ENCODE measurements at regions not wholly inside any gene's neighbourhood (a gene's known extent, or its start where the extent isn't known, plus 50 kb on each side); places are given as distances from the start of the nearest gene placed in this dataset.

DNA sequence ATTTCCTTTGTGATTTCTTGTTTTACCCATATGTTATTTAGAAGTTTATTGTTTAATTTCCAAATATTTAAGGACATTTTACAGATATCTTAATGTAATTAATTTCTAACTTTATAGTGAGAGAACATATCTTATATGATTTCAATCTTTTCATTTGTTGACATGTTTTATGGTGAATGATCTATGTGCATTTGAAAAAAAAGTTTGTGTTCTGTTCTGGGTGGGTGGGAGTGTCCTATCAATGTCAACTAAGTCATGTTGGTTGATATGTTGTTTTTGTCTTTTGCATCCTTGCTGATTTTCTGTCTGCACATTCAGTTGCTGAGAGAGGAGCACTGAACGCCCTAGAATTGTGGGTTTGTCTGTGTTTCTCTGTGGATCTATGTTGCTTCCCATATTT, 50.3 kb upstream of the CBFA2T3 start:
- CTCF ChIA-PET: no interaction called here

DNA sequence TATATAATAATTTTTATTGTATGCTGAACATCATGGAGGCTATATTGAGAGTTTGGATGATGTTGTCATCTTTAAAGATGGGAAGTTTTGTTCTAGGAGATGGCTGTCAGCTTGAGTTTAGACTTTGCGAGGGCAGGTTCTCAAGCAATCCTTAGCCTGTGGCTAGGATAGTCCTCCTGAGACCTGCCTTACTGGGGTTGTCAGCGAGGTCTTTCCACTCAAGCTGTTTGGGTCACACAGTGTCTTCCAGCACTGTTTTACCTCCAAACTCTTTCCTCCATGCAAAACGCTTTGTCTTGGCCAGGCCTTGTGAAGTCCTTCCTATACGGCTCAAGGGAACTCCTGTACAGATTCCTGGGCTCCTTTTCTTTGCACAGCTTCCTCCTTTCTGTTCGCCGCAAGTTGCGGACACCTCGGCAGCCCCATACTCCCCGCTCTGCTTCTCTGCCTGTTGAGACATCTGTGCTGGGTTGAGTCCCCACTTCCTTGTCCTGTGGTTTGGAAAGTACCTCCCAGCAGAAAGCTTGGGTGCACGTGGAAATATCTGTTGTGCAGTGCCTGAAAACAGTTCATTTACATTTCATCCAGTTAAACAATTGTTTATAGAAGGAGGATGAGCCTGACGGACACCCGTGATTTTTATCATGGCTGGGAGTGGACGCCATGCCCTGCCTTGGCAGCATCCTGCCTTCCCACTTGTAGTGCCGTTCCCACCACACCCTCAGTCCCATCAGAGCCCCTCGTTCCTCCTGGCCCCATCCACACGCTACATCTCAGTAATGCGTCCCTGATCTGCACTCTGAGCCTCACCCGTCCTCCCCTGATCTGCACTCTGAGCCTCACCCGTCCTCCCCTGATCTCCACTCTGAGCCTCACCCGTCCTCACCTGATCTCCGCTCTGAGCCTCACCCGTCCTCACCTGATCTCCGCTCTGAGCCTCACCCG, 55.0 kb upstream of the CBFA2T3 start:
- Histone ChIP-seq H3K27ac (ENCODE audit: low read length) (peak overlapping the region; percentile 37), H3K36me3 (ENCODE audit: control insufficient read depth in 2 of 2, extremely low read depth in 1 of 2, insufficient read depth in 1 of 2, low read length in 1 of 2) (no peaks in the 10 kb centered on the region), H3K4me3 (ENCODE audit: control insufficient read depth in 1 of 2, extremely low read depth in 1 of 2, low read length in 1 of 2) (peak overlapping the region; percentile 25 to 44), H3K27me3 (replicated peaks in 1 of 2; ENCODE audit: control insufficient read depth in 2 of 2, extremely low read depth in 1 of 2, insufficient read depth in 2 of 2, low read length in 1 of 2) (peaks cover 0 to 11% of the 10 kb centered on the region in 2 experiments), H3K9me3 (no peaks in the 10 kb centered on the region), H3K4me1 (ENCODE audit: control insufficient read depth in 1 of 2, extremely low read depth in 1 of 2, insufficient read depth in 2 of 2, low read length in 2 of 2) (peaks cover 30 to 40% of the 10 kb centered on the region in 2 experiments)
- ChIA-PET POLR2A (no interaction called here), CTCF (no interaction called here)
- ATAC-seq (replicated peaks in 1 of 4): peak; percentile 96 to 99 (median 97)
- peak overlapping the region; percentile 58 to 69 (median 66) for H3K4me3 Mint-ChIP-seq
- H3K27me3 Mint-ChIP-seq: peaks cover 0 to 4% of the 10 kb centered on the region in 2 donors
- WGBS (ENCODE audit: insufficient coverage): 29% methylated on average over 15 of the region's 24 CpGs
- peaks cover 4% of the 10 kb centered on the region for H3K36me3 Mint-ChIP-seq
- H3K9me3 Mint-ChIP-seq: peaks cover 4 to 11% (median 5%) of the 10 kb centered on the region in 3 donors
- peaks cover 37 to 52% (median 50%) of the 10 kb centered on the region in 3 donors for H3K4me1 Mint-ChIP-seq
- peak; percentile 26 to 85 (median 64) for DNase-seq
- peak overlapping the region; percentile 87 to 91 for H3K27ac Mint-ChIP-seq

More for the DNA sequence above, 50.3 kb upstream of the CBFA2T3 start:
- no peak for DNase-seq
- peaks cover 7 to 21% of the 10 kb centered on the region in 2 experiments for H3K4me1 ChIP-seq (ENCODE audit: control insufficient read depth in 1 of 2, extremely low read depth in 1 of 2, insufficient read depth in 2 of 2, low read length in 2 of 2)
- Mint-ChIP-seq H3K36me3 (peaks cover 13% of the 10 kb centered on the region), H3K27me3 (peaks cover 2 to 4% of the 10 kb centered on the region in 2 donors), H3K9me3 (peaks cover 14 to 20% (median 14%) of the 10 kb centered on the region in 3 donors), H3K27ac (no peak overlapping the region), H3K4me1 (peaks cover 22 to 34% (median 27%) of the 10 kb centered on the region in 3 donors), H3K4me3 (no peak overlapping the region)
- no peaks in the 10 kb centered on the region for H3K9me3 ChIP-seq
- peaks cover 0 to 11% of the 10 kb centered on the region in 2 experiments for H3K27me3 ChIP-seq (replicated peaks in 1 of 2; ENCODE audit: control insufficient read depth in 2 of 2, extremely low read depth in 1 of 2, insufficient read depth in 2 of 2, low read length in 1 of 2)
- no peak overlapping the region for H3K27ac ChIP-seq (ENCODE audit: low read length)
- POLR2A ChIA-PET: no interaction called here
- no peak for ATAC-seq (replicated peaks in 1 of 4)
- no peak overlapping the region for H3K4me3 ChIP-seq (ENCODE audit: control insufficient read depth in 1 of 2, extremely low read depth in 1 of 2, low read length in 1 of 2)
- no peaks in the 10 kb centered on the region for H3K36me3 ChIP-seq (ENCODE audit: control insufficient read depth in 2 of 2, extremely low read depth in 1 of 2, insufficient read depth in 1 of 2, low read length in 1 of 2)
- WGBS (ENCODE audit: insufficient coverage): 80% methylated on average over 1 of the region's 1 CpG

DNA sequence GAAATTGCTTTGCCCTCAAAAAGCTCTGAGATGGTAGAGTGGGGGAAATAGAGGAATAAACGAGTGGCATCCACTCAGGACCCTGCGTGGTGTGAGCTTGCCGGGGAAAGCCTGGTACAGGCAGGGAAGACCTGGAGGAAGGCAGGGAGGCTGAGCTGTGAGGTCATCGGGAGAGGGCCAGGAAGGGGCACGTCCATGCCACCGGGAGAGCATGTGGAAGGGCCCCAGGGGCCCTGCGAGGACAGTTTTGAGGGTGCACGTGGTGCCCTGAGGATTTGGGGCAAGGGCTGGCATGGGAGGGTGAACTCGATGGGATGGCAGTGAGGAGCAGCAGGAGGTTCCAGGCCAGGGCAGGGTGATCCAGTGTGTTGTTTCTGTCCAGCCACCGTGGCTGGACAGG, 56.3 kb upstream of the CBFA2T3 start:
- Mint-ChIP-seq H3K4me3 (peak overlapping the region in 1 of 3 donors; percentile 58), H3K9me3 (peaks cover 0 to 3% (median 0%) of the 10 kb centered on the region in 3 donors), H3K27ac (peak overlapping the region; percentile 28 to 43), H3K4me1 (peaks cover 37 to 57% (median 52%) of the 10 kb centered on the region in 3 donors), H3K27me3 (peaks cover 3 to 6% of the 10 kb centered on the region in 2 donors), H3K36me3 (no peaks in the 10 kb centered on the region)
- DNase-seq: no peak
- Histone ChIP-seq H3K4me1 (ENCODE audit: control insufficient read depth in 1 of 2, extremely low read depth in 1 of 2, insufficient read depth in 2 of 2, low read length in 2 of 2) (peaks cover 30 to 40% of the 10 kb centered on the region in 2 experiments), H3K27me3 (replicated peaks in 1 of 2; ENCODE audit: control insufficient read depth in 2 of 2, extremely low read depth in 1 of 2, insufficient read depth in 2 of 2, low read length in 1 of 2) (peaks cover 0 to 24% of the 10 kb centered on the region in 2 experiments), H3K36me3 (ENCODE audit: control insufficient read depth in 2 of 2, extremely low read depth in 1 of 2, insufficient read depth in 1 of 2, low read length in 1 of 2) (no peaks in the 10 kb centered on the region), H3K9me3 (no peaks in the 10 kb centered on the region), H3K27ac (ENCODE audit: low read length) (no peak overlapping the region), H3K4me3 (ENCODE audit: control insufficient read depth in 1 of 2, extremely low read depth in 1 of 2, low read length in 1 of 2) (no peak overlapping the region)
- ChIA-PET CTCF (no interaction called here), POLR2A (no interaction called here)
- no peak for ATAC-seq (replicated peaks in 1 of 4)
- WGBS (ENCODE audit: insufficient coverage): 92% methylated on average over 10 of the region's 10 CpGs

DNA sequence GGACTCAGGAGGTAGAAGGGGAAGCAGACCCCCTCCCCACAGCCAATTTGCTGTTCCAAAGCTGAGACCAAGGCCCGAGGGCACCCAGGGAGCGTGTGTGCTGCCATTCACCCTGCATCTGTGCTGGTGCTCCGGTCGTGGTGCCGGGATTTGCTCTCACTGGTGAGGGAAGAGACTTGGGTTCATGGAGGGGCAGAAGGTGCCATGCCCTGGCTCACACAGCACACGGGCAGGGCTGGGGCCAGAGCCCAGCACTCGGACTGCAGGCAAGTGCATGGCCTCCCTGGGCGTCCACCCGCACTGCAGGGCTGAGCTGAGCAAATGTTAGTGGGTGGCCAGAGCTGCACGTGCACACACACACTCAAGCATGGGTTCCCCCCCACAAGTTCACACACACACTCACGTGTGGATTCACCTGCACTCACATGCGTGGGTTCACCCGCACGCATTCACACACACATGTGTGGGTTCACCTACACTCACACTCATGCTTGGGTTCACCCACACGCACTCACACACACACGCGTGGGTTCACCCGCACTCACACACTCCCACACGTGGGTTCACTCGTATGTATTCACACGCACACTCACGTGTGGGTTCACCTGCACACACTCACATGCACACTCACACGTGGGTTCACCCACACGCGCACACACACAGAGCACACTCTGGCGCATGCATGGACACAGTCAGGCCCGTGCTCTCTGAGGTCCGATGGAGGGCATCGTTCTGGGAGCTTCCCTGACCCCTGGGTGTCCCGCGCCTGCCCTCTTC, 57.0 kb upstream of the CBFA2T3 start:
- peaks cover 37 to 57% (median 52%) of the 10 kb centered on the region in 3 donors for H3K4me1 Mint-ChIP-seq
- Histone ChIP-seq H3K4me1 (ENCODE audit: control insufficient read depth in 1 of 2, extremely low read depth in 1 of 2, insufficient read depth in 2 of 2, low read length in 2 of 2) (peaks cover 30 to 40% of the 10 kb centered on the region in 2 experiments), H3K36me3 (ENCODE audit: control insufficient read depth in 2 of 2, extremely low read depth in 1 of 2, insufficient read depth in 1 of 2, low read length in 1 of 2) (no peaks in the 10 kb centered on the region), H3K4me3 (ENCODE audit: control insufficient read depth in 1 of 2, extremely low read depth in 1 of 2, low read length in 1 of 2) (no peak overlapping the region), H3K27me3 (replicated peaks in 1 of 2; ENCODE audit: control insufficient read depth in 2 of 2, extremely low read depth in 1 of 2, insufficient read depth in 2 of 2, low read length in 1 of 2) (peaks cover 0 to 31% of the 10 kb centered on the region in 2 experiments), H3K9me3 (no peaks in the 10 kb centered on the region), H3K27ac (ENCODE audit: low read length) (no peak overlapping the region)
- DNase-seq (no peak), ATAC-seq (replicated peaks in 1 of 4) (no peak)
- H3K9me3 Mint-ChIP-seq: peaks cover 0 to 3% (median 0%) of the 10 kb centered on the region in 3 donors
- ChIA-PET CTCF (no interaction called here), POLR2A (no interaction called here)
- WGBS (ENCODE audit: insufficient coverage): 93% methylated on average over 31 of the region's 31 CpGs
- peak overlapping the region in 1 of 3 donors; percentile 58 for H3K4me3 Mint-ChIP-seq
- H3K36me3 Mint-ChIP-seq: no peaks in the 10 kb centered on the region
- peaks cover 3 to 6% of the 10 kb centered on the region in 2 donors for H3K27me3 Mint-ChIP-seq
- H3K27ac Mint-ChIP-seq: peak overlapping the region in 1 of 2 donors; percentile 28

DNA sequence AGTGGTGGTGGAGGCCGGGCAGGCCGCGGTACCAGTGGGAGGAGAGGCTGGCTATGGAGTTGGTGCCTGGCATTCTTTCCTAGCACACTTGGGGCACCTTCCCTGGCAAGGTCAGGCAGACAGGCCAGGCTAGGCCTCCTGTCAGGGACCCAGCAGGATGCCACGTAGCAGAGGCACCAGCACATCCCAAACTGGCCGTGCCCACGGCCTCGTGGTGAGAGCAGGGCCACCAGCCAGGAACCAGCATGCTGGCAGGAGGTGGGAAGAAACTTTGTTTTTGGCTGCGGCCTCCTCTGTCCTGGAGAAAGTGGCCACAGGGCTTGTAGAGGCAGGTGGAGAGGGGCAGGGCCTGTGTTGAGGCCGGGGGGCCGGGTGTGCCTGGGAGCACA, 57.6 kb upstream of the CBFA2T3 start:
- ATAC-seq (replicated peaks in 1 of 4) (no peak), DNase-seq (no peak)
- ChIA-PET POLR2A (no interaction called here), CTCF (no interaction called here)
- Mint-ChIP-seq H3K36me3 (no peaks in the 10 kb centered on the region), H3K9me3 (peaks cover 0 to 3% (median 0%) of the 10 kb centered on the region in 3 donors), H3K4me3 (peak overlapping the region in 1 of 3 donors; percentile 58), H3K27ac (no peak overlapping the region), H3K4me1 (peaks cover 37 to 57% (median 52%) of the 10 kb centered on the region in 3 donors), H3K27me3 (peaks cover 3 to 6% of the 10 kb centered on the region in 2 donors)
- no peak overlapping the region for H3K27ac ChIP-seq (ENCODE audit: low read length)
- H3K27me3 ChIP-seq (replicated peaks in 1 of 2; ENCODE audit: control insufficient read depth in 2 of 2, extremely low read depth in 1 of 2, insufficient read depth in 2 of 2, low read length in 1 of 2): peaks cover 0 to 37% of the 10 kb centered on the region in 2 experiments
- WGBS (ENCODE audit: insufficient coverage): 71% methylated on average over 6 of the region's 10 CpGs
- peaks cover 30 to 40% of the 10 kb centered on the region in 2 experiments for H3K4me1 ChIP-seq (ENCODE audit: control insufficient read depth in 1 of 2, extremely low read depth in 1 of 2, insufficient read depth in 2 of 2, low read length in 2 of 2)
- no peaks in the 10 kb centered on the region for H3K36me3 ChIP-seq (ENCODE audit: control insufficient read depth in 2 of 2, extremely low read depth in 1 of 2, insufficient read depth in 1 of 2, low read length in 1 of 2)
- no peak overlapping the region for H3K4me3 ChIP-seq (ENCODE audit: control insufficient read depth in 1 of 2, extremely low read depth in 1 of 2, low read length in 1 of 2)
- H3K9me3 ChIP-seq: no peaks in the 10 kb centered on the region

All from T-cell (primary cell).